ENCODE measurements at regions not wholly inside any gene's neighbourhood (a gene's known extent, or its start where the extent isn't known, plus 50 kb on each side); places are given as distances from the start of the nearest gene placed in this dataset.
A peak's percentile ranks its signal among the peaks of the same experiment; 100 is the strongest.

DNA sequence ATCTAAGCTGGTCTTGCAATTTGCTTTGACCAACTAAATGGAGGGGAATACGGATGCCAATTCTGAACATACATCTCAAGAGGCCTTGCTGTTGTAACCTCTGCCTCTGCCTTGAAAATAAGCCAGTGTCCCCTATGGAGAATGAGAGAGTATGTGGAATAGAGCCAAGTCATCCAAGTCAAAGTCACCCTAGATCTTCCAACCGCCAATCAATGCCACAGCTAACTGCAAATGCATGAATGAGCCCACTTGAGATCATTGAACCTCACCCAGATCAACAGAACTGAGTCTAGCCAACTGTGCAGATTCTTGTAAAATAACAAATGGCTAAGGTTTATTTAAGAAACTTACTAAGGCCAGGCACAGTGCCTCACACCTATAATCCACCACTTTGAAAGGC lies 139.8 kb upstream of the TANK start:
- Histone ChIP-seq H3K9me3 (no peaks in the 10 kb centered on the region), H3K36me3 (no peaks in the 10 kb centered on the region), H3K4me1 (no peaks in the 10 kb centered on the region), H3K27ac (no peak overlapping the region), H3K27me3 (no peaks in the 10 kb centered on the region), H3K4me3 (no peak overlapping the region)
- intact Hi-C loops (cut with DNase I), result no loop called here
- DNase-seq, result no peak
- no peak for TF ChIP-seq POLR2A (IDR thresholded peaks at IDR 0.05)
- TF ChIP-seq EP300 (IDR thresholded peaks at IDR 0.05), result no peak
- TF ChIP-seq, protein P1, sequence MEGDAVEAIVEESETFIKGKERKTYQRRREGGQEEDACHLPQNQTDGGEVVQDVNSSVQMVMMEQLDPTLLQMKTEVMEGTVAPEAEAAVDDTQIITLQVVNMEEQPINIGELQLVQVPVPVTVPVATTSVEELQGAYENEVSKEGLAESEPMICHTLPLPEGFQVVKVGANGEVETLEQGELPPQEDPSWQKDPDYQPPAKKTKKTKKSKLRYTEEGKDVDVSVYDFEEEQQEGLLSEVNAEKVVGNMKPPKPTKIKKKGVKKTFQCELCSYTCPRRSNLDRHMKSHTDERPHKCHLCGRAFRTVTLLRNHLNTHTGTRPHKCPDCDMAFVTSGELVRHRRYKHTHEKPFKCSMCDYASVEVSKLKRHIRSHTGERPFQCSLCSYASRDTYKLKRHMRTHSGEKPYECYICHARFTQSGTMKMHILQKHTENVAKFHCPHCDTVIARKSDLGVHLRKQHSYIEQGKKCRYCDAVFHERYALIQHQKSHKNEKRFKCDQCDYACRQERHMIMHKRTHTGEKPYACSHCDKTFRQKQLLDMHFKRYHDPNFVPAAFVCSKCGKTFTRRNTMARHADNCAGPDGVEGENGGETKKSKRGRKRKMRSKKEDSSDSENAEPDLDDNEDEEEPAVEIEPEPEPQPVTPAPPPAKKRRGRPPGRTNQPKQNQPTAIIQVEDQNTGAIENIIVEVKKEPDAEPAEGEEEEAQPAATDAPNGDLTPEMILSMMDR (IDR thresholded peaks at IDR 0.05), result no peak
- no peak for TF ChIP-seq POLR2AphosphoS5 (IDR thresholded peaks at IDR 0.05)
- WGBS, 2 donors, result 94 to 95% methylated on average over 2 of the region's 2 CpGs

DNA sequence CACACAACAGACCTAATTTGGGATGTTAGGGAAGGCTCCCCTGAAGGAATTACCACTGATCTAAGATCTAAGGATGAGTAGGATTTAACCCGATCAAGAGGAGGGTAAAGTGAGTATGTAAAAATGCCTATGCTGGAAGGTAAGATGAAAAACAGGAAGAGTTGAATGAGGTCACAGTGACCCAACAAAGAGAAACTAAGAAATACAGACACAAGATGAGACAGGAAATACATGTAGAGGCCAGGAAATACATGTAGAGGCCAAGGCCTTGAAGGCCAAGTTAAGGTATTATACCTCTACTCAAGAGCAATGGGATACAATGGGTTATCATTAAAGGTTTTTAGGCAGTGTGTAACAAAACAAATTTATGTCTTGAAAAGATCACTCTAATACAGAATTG lies 131.6 kb upstream of the TANK start:
- no peaks in the 10 kb centered on the region for H3K36me3 ChIP-seq
- no peak overlapping the region for H3K4me3 ChIP-seq
- no peak overlapping the region for H3K27ac ChIP-seq
- 98 to 99% methylated on average over 1 of the region's 1 CpG for WGBS, 2 donors
- H3K9me3 ChIP-seq, result no peaks in the 10 kb centered on the region
- DNase-seq, result no peak
- intact Hi-C loops (cut with DNase I), result no loop called here
- no peaks in the 10 kb centered on the region for H3K27me3 ChIP-seq
- TF ChIP-seq POLR2A (IDR thresholded peaks at IDR 0.05) (no peak), EP300 (IDR thresholded peaks at IDR 0.05) (no peak), POLR2AphosphoS5 (IDR thresholded peaks at IDR 0.05) (no peak)
- TF ChIP-seq, protein P1 (IDR thresholded peaks at IDR 0.05), result no peak
- peaks cover 0 to 11% (median 2%) of the 10 kb centered on the region in 4 donors for H3K4me1 ChIP-seq

DNA sequence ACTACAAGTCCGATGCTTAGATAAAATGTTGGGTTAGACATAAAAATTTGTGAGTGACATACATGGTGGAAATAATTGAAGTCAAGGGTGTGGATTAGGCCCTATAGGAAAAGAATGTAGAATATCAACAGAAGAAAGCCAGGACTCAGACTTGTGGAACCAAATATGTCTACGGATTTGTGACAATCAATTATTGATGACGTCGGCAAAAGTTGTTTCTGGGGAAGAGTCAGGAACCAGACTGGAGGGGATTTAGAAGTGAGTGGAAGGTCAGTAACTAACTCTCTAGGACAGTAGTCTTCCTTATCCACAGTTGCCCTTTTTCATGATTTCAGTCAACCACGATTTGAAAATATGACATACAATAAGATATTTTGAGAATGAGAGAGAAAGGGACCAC lies 130.9 kb upstream of the TANK start:
- H3K36me3 ChIP-seq, result no peaks in the 10 kb centered on the region
- no peaks in the 10 kb centered on the region for H3K27me3 ChIP-seq
- intact Hi-C loops (cut with DNase I), result no loop called here
- no peak overlapping the region for H3K4me3 ChIP-seq
- no peak overlapping the region for H3K27ac ChIP-seq
- no peak for DNase-seq
- 94 to 96% methylated on average over 5 of the region's 5 CpGs for WGBS, 2 donors
- H3K4me1 ChIP-seq, result peaks cover 0 to 11% (median 2%) of the 10 kb centered on the region in 4 donors
- H3K9me3 ChIP-seq, result no peaks in the 10 kb centered on the region
- TF ChIP-seq EP300 (IDR thresholded peaks at IDR 0.05) (no peak), POLR2AphosphoS5 (IDR thresholded peaks at IDR 0.05) (no peak)
- TF ChIP-seq, protein P1 (IDR thresholded peaks at IDR 0.05), result no peak

DNA sequence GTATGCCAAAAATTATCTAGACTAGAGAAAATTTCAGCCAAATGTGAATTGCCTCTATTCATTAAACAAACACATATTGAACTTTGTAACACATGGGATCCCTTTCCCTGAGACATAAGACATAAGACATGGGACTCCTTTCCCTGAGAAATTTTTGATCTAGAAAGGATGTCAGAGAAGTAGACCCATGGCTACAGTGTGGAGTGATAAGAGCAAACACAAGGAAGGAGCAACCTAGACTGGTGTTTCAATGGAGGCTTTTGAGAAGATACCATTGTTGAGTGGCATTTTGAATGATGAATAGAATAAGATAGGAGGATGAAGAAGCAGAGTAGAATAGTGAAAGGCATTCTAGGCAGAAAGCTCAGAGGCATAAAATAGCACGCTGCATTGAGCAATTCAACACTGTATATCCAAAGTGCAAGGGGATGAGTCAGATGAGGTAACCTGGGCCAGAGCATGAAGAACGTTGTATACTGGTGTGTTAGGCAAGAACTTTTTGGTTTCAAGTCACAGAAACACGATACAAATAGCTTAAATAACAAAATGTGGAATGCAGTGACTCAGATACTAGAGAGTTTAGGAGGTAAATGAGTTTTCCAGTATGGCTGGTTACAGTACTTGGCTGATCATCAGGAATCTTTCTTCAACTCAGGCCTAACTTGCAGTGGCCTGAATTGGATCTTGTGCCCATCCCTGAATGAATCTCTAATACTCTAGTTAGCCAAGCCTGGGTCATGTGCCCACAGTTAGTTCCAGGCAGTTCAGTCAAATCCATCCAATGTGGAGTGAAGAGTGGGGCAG lies 129.8 kb upstream of the TANK start:
- Histone ChIP-seq H3K4me1 (peaks cover 0 to 11% (median 2%) of the 10 kb centered on the region in 4 donors), H3K27ac (peak overlapping the region; percentile 5 to 74 (median 62)), H3K36me3 (no peaks in the 10 kb centered on the region), H3K4me3 (no peak overlapping the region), H3K9me3 (no peaks in the 10 kb centered on the region), H3K27me3 (no peaks in the 10 kb centered on the region)
- no peak for TF ChIP-seq POLR2A (IDR thresholded peaks at IDR 0.05)
- TF ChIP-seq, protein P1 (IDR thresholded peaks at IDR 0.05), result no peak
- no peak for TF ChIP-seq EP300 (IDR thresholded peaks at IDR 0.05)
- peak in 2 of 4 donors; percentile 35 to 47 for TF ChIP-seq POLR2AphosphoS5 (IDR thresholded peaks at IDR 0.05)
- intact Hi-C loops (cut with DNase I), result no loop called here
- DNase-seq, result peak; percentile 77
- 71 to 78% methylated on average over 3 of the region's 3 CpGs for WGBS, 2 donors
